Esophagus muscularis mucosa (tissue), 3 donors: ENCODE measurements at regions not wholly inside any gene's neighbourhood (a gene's known extent, or its start where the extent isn't known, plus 50 kb on each side); places are given as distances from the start of the nearest gene placed in this dataset.

Source experiments
- POLR2A ChIP-seq: fragments of 450-650 bp; IDR thresholded peaks from one replicate; pipeline ENCODE4 v1.6.1; 2017; ENCODE audit warnings: antibody characterized with exemption, moderate library complexity, mild to moderate bottlenecking, low read depth
- TF ChIP-seq, protein P1 (sequence below), 3 experiments: fragments of 200-600 bp in 2 of 3; fragments of 450-650 bp in 1 of 3; sonication (generic) in 2 of 3; IDR thresholded peaks; one replicate each; pipeline ENCODE4 v1.5.1; 2017 to 2019; ENCODE audit warnings: antibody characterized with exemption in 3 of 3, mild to moderate bottlenecking in 2 of 3, moderate library complexity in 1 of 3

DNA sequence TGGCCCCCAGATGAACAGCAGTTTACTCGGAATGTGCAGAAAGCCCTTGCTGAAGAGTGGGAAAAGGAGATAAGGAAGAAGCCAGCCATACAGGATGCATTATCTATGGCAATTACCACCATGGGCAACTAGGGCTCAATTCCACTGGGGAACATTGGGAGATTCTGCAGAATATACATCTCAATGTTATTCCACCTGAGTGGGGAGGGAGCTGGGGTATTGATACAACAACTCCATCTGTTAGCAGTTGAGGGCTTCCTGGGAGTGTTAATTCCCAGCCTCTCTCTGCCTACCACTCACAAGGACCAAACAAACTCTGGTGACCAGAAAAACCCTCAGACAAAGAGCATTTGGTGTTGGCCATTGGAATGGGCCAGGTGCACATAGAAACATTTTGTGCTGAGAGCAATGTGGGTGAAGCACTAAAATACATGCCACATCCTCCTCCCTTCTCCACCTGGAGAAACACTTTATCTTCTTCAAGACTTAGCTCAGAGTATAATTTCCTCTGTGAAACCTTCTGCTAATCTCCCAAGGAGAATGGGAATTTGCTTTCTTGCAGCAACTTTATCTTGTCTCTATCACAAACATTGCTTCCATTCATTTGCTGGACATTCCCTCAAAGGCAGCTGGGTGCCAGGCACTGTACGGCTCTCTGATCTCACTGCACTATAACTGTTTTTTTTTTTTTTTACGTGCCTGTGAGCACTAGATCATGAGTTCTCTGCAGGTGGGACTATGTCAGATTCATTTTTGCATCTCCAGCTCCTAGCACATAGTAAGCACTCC lies 292.2 kb downstream of the MN1 start:
- no peak for TF ChIP-seq POLR2A
- TF ChIP-seq, protein P1, sequence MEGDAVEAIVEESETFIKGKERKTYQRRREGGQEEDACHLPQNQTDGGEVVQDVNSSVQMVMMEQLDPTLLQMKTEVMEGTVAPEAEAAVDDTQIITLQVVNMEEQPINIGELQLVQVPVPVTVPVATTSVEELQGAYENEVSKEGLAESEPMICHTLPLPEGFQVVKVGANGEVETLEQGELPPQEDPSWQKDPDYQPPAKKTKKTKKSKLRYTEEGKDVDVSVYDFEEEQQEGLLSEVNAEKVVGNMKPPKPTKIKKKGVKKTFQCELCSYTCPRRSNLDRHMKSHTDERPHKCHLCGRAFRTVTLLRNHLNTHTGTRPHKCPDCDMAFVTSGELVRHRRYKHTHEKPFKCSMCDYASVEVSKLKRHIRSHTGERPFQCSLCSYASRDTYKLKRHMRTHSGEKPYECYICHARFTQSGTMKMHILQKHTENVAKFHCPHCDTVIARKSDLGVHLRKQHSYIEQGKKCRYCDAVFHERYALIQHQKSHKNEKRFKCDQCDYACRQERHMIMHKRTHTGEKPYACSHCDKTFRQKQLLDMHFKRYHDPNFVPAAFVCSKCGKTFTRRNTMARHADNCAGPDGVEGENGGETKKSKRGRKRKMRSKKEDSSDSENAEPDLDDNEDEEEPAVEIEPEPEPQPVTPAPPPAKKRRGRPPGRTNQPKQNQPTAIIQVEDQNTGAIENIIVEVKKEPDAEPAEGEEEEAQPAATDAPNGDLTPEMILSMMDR (IDR thresholded peaks at IDR 0.05) = no peak
